NCI-H2196 treated with DMSO at 0.1 percent for 48 hours (cell line): ENCODE measurements at regions not wholly inside any gene's neighbourhood (a gene's known extent, or its start where the extent isn't known, plus 50 kb on each side); places are given as distances from the start of the nearest gene placed in this dataset.

Experiments used
- DNase-seq: peaks from one replicate; lab custom pipeline; 2025; ENCODE audit not compliant: unreplicated experiment; lab: John Stamatoyannopoulos, UW

DNA sequence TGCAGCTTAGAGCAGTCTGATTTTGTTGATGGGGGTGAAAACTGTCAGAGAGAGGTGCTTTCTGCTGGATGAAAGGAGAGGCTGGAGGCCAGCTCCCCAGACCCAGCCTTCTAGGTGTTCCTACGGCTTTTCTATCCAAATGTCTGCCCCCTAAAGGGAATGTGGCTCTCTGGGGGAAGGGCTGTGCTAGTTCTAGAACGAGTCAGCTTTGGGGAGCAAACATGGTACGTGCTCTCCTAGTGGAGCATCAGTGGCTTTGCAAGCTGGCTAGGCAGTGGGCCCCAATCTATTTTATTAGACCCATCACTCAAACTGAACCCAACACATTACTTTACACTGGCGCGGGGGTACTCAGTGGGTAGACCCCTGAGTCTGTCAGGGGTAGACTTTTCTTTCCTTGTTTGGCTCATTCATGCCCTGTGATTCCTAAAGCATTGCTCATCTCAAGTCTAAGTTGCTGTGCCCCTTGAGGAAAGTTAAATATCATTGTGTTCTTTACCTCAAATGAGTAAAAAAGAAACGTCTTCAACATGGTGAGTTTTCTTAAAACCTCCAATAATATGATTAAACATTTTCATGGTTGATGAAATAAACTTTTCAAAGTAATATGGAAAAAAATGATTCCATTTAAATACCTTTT lies 254.9 kb downstream of the DLEU7 start:
- no peak for DNase-seq

DNA sequence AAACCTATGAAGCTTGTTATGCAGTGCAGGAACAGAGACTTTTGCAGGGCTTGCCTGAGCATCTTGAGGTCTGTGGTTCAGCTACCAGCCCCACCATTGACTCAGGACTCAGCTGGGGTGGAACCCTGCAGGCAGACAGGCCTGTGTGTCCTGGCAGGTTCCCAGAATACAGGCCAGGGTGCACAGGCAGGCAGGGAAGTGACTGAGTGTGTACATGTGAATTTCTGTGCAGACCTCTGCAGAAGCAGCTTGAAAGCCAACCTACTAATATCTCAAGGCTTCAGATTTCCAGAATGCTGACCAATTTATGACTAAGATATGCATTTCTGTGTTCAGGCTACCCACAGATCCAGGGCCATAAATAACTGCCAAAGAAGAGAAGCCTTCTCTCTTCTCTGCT lies 254.4 kb downstream of the DLEU7 start:
- no peak for DNase-seq

DNA sequence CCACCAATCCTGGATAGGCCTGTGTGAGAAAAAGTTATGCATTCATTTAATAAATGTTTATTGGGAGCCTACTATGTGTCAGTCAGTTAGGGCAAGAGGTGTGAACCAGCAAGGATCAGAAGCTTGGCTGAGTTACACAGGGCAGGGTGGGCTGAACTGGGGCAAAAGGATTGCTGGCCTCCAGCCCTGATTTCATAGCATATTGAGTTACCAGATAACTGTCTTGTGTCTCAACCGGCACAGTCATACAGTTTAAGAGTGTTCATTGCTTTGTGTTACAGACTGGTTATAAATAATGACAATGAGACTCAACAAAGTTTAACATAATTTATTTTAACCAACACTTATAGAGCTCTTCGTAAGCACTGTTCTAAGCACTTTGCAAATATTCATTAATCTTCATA lies 253.8 kb downstream of the DLEU7 start:
- DNase-seq = no peak

DNA sequence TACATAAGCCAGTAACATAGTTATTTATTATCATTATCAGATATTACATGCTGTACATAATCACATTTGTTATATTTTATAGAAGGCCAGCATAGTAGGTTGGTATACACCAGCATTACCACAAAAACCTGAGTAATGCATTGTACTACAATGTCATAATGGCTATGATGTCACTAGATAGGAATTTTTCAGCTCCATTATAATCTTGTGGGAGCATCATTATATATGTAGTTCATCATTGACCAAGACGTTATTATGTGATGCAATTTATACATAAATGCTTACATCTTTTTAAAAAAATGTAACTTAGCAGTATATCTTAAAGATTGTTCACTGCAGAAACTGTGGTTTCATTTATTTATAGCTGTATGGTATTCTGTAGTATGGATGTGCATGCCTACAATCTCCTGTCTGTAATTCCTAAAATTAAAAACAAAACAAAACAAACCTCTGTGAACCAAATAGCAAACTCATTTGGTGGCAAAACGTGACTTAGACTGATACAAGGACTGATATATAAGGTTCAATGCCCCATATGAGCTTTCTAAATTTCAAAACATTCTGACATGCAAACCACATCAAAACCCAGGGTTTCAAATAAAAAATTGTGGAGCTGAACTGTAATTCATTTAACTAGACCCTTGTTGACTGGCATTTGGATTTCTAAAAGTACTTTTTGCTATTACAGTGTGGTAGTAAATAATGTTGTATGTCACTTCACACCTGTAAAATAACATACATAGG lies 250.9 kb downstream of the DLEU7 start:
- no peak for DNase-seq

DNA sequence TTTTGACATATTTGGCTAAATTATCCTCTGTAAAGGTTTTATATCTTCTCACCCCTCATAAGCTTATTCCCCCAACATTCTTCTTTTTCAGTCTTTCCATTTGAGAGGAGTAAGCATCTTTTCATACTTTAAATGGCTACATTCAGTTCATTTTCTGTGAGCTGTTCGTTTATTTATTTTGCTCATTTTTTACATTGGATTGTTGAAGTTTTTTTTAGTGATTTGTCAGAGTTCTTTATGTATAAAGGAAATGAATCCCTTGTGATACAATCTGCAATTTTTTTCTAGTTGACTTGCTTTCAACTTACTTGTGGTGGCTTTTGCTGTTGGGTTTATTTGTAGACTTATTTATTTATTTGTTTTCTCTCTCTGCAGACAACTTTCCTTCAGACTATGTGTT lies 250.3 kb downstream of the DLEU7 start:
- DNase-seq = no peak

DNA sequence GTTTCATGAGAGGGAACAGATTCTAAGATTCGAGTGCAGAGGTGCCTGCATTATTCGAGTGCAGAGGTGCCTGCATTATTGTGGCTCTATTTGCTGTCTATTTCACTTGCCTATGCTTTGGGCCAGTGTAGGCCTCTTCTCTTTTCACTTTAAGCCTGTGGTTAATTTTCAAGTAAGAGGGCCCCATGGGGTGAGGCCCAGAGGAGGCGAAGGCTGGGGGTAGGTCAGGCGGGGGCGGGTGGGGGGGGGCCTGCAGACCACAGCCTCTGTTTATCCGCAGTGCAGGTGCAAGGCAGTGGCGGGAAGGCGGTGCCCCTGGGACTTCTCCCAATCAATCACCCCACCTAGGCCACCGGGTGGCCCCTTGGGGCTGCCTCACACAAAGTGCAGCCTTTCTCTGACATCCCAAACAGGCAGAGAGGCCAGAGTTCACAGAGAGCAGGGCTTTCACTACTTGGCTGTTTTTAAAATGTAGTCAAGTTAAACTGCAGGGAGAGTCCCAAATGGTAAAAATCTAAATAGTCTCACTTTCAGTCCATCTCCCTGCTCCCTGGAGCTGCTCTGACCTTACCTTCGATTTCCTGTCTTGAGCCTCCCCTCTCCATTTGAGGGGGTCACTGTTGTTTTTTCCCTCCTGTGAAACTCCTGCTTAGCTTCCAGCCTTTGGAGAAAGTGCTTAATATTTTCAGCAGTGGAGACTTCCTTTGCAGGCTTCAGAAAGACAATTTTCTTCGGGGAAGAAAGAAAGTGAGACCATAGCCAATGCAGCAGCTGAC lies 249.0 kb downstream of the DLEU7 start:
- DNase-seq = no peak

GRCh38 chr13:50595196-50595595 lies 248.3 kb downstream of the DLEU7 start:
- DNase-seq = no peak

GRCh38 chr13:50596156-50596555 lies 247.3 kb downstream of the DLEU7 start:
- no peak for DNase-seq

- no peak for DNase-seq
These were observed 246.7 kb downstream of the DLEU7 start for GRCh38 chr13:50596776-50597203.

DNA sequence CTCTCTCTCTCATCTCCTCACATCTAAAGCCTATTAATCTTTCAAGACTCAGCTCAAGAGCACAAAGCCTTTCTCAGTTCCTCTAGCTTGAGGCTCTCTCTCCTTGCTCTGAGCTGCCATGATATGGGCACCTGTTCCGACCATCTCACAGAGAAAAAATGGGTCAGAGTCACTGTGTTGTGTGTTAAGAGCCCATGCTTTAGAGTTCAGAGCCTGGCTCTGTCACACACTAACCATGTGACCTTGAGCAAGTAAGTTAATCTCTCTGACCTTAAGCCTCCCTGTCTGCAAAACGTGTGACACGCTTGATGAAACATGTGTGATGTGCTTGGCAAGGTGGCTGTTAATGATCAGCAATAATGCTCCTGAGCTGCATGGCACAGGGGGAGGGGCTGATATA lies 245.2 kb downstream of the DLEU7 start:
- no peak for DNase-seq

GRCh38 chr13:50599046-50599445 lies 244.4 kb downstream of the DLEU7 start:
- DNase-seq = no peak

DNA sequence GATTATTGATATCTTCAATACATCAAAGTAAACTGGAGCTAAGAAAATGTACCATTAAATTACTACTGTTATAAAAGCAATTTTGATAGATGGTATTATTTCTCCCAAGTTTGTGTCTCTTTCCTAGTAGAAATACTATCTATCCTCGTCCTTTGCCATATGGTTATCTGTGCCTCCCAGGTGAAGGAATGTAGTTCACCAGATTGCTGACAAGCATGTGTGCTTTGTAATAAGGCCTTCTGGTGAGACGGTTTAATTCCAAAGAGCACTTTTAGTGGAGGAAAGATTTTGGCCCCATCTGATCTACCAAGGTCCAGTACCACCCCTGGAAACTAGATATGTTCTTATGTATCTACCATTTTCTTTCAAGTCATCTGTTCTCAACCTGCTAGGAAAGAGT lies 243.6 kb downstream of the DLEU7 start:
- DNase-seq = no peak

DNA sequence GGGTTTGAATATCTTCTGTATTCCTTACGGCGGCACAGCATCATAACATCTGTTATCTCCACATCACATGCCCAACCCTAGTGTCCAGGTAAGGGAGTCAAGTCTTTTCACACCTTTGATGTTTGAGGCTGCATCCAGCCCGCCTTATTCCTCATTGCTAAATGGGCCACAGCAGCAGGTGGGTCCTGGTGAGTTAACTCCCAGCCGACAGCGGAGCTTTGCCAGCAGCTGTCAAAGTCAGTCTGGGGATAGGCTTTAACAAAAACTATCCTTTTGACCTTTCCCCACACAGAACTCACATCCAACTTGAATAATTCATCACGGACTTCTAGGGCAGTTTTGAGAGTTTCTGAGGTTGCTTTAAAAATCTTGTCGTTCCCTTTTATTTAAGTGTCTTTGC lies 235.1 kb downstream of the DLEU7 start:
- no peak for DNase-seq

DNA sequence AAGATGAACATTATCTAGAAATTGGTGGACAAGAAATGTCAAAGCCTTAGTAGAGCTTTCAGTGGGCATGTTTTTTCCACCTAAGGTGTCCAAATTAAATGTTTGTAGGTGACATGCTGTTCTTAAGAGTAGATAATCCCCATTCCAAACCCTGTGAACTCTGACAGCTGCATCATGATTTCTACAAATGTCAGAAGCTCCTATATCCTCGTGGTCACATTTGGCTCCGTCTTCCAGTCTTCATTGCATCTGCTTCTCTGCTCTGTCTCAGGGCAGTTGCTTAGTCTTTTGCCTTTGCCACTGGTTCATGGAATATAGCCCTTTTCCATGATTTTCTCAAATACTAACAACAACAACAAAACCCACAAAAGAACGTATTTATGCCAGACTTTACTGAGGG lies 234.5 kb downstream of the DLEU7 start:
- DNase-seq = no peak

GRCh38 chr13:50610238-50610637 lies 233.3 kb downstream of the DLEU7 start:
- DNase-seq = no peak

GRCh38 chr13:50611117-50611781 lies 232.2 kb downstream of the DLEU7 start:
- no peak for DNase-seq

- DNase-seq = no peak
These were observed 230.8 kb downstream of the DLEU7 start for GRCh38 chr13:50612717-50613116.

GRCh38 chr13:50613356-50613831 lies 230.1 kb downstream of the DLEU7 start:
- no peak for DNase-seq

GRCh38 chr13:50615234-50615633 lies 228.3 kb downstream of the DLEU7 start:
- DNase-seq = no peak

DNA sequence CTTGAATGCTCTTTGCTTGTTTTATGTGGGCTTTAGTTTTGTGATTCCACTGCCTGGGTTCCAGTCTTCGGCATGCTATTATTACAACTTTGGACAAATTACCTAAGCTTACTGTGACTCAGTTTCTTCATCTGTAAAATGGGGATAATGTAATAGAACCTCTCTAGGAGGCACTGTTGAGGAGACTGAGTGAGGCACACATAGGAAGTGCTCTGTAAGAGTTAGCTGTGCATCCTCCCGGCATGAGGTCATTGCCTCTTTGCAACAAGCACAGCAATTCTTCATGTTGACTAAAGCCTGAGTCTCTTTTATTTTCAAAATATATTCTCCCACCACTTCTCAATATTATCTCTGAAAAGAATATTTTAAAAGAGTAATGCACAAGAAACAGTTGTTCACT lies 227.4 kb downstream of the DLEU7 start:
- DNase-seq = no peak

DNA sequence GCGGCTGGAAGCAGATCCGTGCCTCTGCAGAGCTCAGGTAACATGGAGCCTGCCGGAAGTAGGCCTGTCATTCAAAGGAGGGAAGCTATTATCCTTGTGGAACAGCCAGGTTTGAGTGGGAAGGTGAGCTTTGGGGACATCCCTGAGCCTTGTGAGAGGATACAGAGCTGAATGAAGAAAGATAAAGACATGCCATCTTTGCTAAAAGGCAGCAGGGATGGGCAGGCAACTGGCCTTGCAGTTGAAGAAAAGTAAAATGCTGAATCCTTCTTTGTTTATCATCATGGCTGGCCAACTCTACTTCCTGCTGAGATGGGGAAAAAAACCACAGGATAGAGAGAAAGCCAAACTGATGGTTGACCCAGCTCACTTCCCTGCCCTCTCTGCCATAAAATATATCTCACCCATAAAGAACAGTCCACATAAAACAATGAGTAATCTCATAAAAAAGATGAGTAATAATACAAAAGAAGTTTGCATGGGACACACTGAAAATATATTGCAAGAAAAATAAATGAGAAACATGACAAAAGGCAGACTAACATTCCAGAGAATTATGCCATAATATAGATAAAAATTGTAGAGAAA lies 226.3 kb downstream of the DLEU7 start:
- DNase-seq = no peak
